ENCODE measurements at regions not wholly inside any gene's neighbourhood (a gene's known extent, or its start where the extent isn't known, plus 50 kb on each side); places are given as distances from the start of the nearest gene placed in this dataset.
A peak's percentile ranks its signal among the peaks of the same experiment; 100 is the strongest.
"Not testable (repeated sequence)": the region's sequence is repeated elsewhere in the genome, so short reads cannot be mapped to it uniquely, and the experiment has no call there.

DNA sequence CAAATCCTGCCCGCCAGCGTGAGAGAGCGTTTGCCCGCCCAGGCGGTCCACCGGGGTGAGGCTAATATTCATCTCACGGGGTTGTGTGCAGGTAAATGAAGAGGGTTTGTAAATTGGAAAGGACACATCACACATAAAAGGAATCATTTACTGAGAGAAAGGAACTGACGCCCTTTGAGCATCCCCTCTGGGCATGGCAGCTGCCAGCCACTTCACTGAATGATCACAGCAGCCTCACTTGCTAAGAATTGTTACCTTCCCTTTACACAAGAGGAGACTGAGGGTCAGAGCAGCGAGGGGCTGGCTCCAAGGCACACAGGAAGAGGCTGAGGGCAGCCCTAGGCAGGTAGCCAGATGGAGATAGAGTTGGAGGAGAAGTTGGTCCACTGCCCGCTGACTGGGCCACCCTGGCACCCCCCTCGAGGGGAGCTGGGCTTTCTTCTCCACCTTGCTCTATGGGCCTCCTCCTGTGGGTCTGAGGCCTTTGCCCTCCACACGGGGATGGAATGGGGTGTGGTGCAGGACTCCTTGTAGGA is 96.0 kb downstream of the FOXD2 start:
- H3K4me1 ChIP-seq (ENCODE audit: control insufficient read depth in 2 of 2, insufficient read depth in 2 of 2, low read length in 1 of 2): peaks cover 0 to 4% of the 10 kb centered on the region in 2 donors
- no peak overlapping the region for H3K27ac ChIP-seq (ENCODE audit: low read depth in 2 of 2, low read length in 1 of 2)
- no peaks in the 10 kb centered on the region for H3K27me3 ChIP-seq (ENCODE audit: control insufficient read depth in 1 of 2, insufficient read depth in 2 of 2, low read length in 2 of 2)
- H3K36me3 ChIP-seq (ENCODE audit: control insufficient read depth in 2 of 2, insufficient read depth in 2 of 2, low read length in 1 of 2): no peaks in the 10 kb centered on the region
- 38 to 41% methylated on average over 12 of the region's 12 CpGs for WGBS, 2 donors
- H3K4me3 ChIP-seq (ENCODE audit: low read depth in 1 of 2, low read length in 2 of 2): peak overlapping the region in 1 of 2 donors; percentile 36
- H3K9me3 ChIP-seq (ENCODE audit: control insufficient read depth in 2 of 2, insufficient read depth in 1 of 2, low read depth in 1 of 2, low read length in 1 of 2): no peaks in the 10 kb centered on the region

DNA sequence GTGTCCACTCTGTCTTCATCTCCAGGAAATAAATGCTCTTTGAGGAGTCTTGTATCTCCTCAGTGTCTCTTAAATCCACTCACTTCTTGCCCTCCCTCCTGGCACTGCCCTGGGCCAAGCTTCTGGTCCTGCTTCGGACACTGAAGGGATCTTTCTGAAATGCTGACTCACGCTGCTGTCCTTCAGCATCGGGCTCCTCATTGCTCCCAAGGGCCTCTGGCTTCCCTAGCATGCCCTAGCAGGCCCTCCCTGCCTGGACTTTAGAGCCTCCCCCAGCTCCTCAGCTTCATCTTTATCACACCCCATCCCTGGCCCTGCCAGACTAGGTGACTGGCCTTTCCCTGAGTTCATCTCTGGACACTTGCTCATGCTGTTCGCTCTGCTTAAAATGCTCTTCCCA is 96.6 kb downstream of the FOXD2 start:
- no peak overlapping the region for H3K27ac ChIP-seq (ENCODE audit: low read depth in 2 of 2, low read length in 1 of 2)
- H3K27me3 ChIP-seq (ENCODE audit: control insufficient read depth in 1 of 2, insufficient read depth in 2 of 2, low read length in 2 of 2): no peaks in the 10 kb centered on the region
- WGBS, 2 donors: 70 to 81% methylated on average over 4 of the region's 4 CpGs
- H3K4me1 ChIP-seq (ENCODE audit: control insufficient read depth in 2 of 2, insufficient read depth in 2 of 2, low read length in 1 of 2): peaks cover 0 to 4% of the 10 kb centered on the region in 2 donors
- no peaks in the 10 kb centered on the region for H3K9me3 ChIP-seq (ENCODE audit: control insufficient read depth in 2 of 2, insufficient read depth in 1 of 2, low read depth in 1 of 2, low read length in 1 of 2)
- no peak overlapping the region for H3K4me3 ChIP-seq (ENCODE audit: low read depth in 1 of 2, low read length in 2 of 2)
- H3K36me3 ChIP-seq (ENCODE audit: control insufficient read depth in 2 of 2, insufficient read depth in 2 of 2, low read length in 1 of 2): no peaks in the 10 kb centered on the region

DNA sequence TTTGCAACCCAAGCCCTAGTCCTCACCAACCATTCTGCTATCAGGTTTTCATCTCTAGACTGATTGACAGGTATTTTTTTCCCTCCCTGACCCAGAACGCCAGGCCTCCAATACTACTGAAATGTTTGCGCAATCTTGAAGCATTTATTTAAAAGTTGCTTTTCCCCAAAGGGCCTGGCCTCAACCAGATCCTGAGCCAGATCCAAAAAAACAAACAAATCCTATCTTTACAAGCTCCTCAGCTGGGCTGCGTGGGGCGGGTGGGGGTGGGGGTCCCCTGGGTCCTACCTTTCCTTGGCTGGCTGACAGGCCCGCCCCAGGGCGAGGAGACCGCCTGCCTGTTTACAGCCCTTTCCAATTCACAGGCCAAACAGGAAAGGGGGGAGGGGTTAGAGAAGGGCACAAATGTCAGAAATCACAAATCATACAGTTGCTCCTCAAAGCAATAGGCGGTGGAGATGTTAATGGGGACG is 98.8 kb downstream of the FOXD2 start:
- no peaks in the 10 kb centered on the region for H3K36me3 ChIP-seq (ENCODE audit: control insufficient read depth in 2 of 2, insufficient read depth in 2 of 2, low read length in 1 of 2)
- no peaks in the 10 kb centered on the region for H3K9me3 ChIP-seq (ENCODE audit: control insufficient read depth in 2 of 2, insufficient read depth in 1 of 2, low read depth in 1 of 2, low read length in 1 of 2)
- no peaks in the 10 kb centered on the region for H3K27me3 ChIP-seq (ENCODE audit: control insufficient read depth in 1 of 2, insufficient read depth in 2 of 2, low read length in 2 of 2)
- H3K4me1 ChIP-seq (ENCODE audit: control insufficient read depth in 2 of 2, insufficient read depth in 2 of 2, low read length in 1 of 2): peaks cover 0 to 4% of the 10 kb centered on the region in 2 donors
- H3K4me3 ChIP-seq (ENCODE audit: low read depth in 1 of 2, low read length in 2 of 2): no peak overlapping the region
- 49 to 54% methylated on average over 9 of the region's 9 CpGs for whole genome bisulfite sequencing, 2 donors
- H3K27ac ChIP-seq (ENCODE audit: low read depth in 2 of 2, low read length in 1 of 2): no peak overlapping the region

DNA sequence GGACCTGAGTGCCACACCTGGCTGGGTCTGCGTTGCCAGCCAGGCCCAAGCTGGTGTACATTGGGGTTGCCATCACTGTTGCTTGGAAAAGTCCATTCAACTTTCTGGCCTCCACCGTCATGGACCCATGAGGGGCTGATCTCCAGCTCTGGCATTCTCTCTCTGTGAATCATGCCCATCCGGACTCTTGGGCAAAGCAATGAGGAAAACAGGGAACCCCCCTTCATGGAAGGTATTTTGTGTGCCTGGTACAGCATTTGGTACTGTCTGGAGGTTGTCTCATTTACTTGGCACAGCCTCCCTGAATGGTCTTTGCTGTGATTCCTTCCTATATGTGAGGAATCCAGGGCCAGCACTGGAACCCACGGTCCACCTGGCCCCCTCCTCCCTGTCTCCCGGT is 99.4 kb downstream of the FOXD2 start:
- H3K36me3 ChIP-seq (ENCODE audit: control insufficient read depth in 2 of 2, insufficient read depth in 2 of 2, low read length in 1 of 2): no peaks in the 10 kb centered on the region
- H3K27me3 ChIP-seq (ENCODE audit: control insufficient read depth in 1 of 2, insufficient read depth in 2 of 2, low read length in 2 of 2): no peaks in the 10 kb centered on the region
- no peaks in the 10 kb centered on the region for H3K9me3 ChIP-seq (ENCODE audit: control insufficient read depth in 2 of 2, insufficient read depth in 1 of 2, low read depth in 1 of 2, low read length in 1 of 2)
- no peak overlapping the region for H3K4me3 ChIP-seq (ENCODE audit: low read depth in 1 of 2, low read length in 2 of 2)
- peaks cover 0 to 4% of the 10 kb centered on the region in 2 donors for H3K4me1 ChIP-seq (ENCODE audit: control insufficient read depth in 2 of 2, insufficient read depth in 2 of 2, low read length in 1 of 2)
- 82 to 89% methylated on average over 5 of the region's 5 CpGs for WGBS, 2 donors
- no peak overlapping the region for H3K27ac ChIP-seq (ENCODE audit: low read depth in 2 of 2, low read length in 1 of 2)

DNA sequence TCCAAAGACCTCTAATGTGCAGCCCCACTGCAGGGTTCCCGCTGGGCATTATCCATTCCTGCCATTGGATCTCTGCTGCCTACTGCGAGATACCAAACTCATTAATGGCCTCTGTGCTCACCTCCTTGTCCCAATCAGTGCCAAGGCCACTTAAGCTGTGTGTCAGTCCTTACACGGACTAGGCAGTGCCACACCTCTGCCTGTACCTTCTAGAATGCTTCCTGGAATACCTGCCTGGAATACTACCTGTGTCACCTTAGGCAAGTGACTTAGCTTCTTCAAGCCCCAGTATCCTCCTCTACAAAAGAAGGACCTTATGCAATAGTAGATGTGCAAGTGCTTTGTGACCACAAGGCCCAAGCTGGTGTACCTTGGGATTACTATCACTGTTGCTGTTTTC is 100.1 kb downstream of the FOXD2 start:
- 70 to 81% methylated on average over 3 of the region's 3 CpGs for WGBS, 2 donors
- no peaks in the 10 kb centered on the region for H3K27me3 ChIP-seq (ENCODE audit: control insufficient read depth in 1 of 2, insufficient read depth in 2 of 2, low read length in 2 of 2)
- H3K9me3 ChIP-seq (ENCODE audit: control insufficient read depth in 2 of 2, insufficient read depth in 1 of 2, low read depth in 1 of 2, low read length in 1 of 2): no peaks in the 10 kb centered on the region
- peaks cover 0 to 4% of the 10 kb centered on the region in 2 donors for H3K4me1 ChIP-seq (ENCODE audit: control insufficient read depth in 2 of 2, insufficient read depth in 2 of 2, low read length in 1 of 2)
- H3K4me3 ChIP-seq (ENCODE audit: low read depth in 1 of 2, low read length in 2 of 2): no peak overlapping the region
- no peak overlapping the region for H3K27ac ChIP-seq (ENCODE audit: low read depth in 2 of 2, low read length in 1 of 2)
- no peaks in the 10 kb centered on the region for H3K36me3 ChIP-seq (ENCODE audit: control insufficient read depth in 2 of 2, insufficient read depth in 2 of 2, low read length in 1 of 2)

DNA sequence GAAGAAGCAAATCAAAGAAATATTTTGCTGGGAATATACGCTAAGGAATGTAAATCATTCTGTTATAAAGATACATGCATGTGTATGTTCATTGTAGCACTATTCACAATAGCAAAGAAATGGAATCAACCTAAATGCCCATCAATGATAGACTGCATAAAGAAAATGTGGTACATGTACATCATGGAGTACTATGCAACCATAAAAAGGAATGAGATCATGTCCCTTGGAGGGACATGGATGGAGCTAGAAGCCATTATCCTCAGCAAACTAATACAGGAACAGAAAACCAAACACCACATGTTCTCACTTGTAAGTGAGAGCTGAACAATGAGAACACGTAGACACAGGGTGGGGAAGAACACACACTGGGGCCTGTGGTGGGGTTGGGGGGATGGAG is 100.7 kb downstream of the FOXD2 start:
- not testable (repeated sequence) for H3K27me3 ChIP-seq (ENCODE audit: control insufficient read depth in 1 of 2, insufficient read depth in 2 of 2, low read length in 2 of 2); H3K4me3 ChIP-seq (ENCODE audit: low read depth in 1 of 2, low read length in 2 of 2); H3K36me3 ChIP-seq (ENCODE audit: control insufficient read depth in 2 of 2, insufficient read depth in 2 of 2, low read length in 1 of 2); H3K4me1 ChIP-seq (ENCODE audit: control insufficient read depth in 2 of 2, insufficient read depth in 2 of 2, low read length in 1 of 2); H3K9me3 ChIP-seq (ENCODE audit: control insufficient read depth in 2 of 2, insufficient read depth in 1 of 2, low read depth in 1 of 2, low read length in 1 of 2); H3K27ac ChIP-seq (ENCODE audit: low read depth in 2 of 2, low read length in 1 of 2)
- WGBS, 2 donors: 77 to 85% methylated on average over 2 of the region's 2 CpGs

DNA sequence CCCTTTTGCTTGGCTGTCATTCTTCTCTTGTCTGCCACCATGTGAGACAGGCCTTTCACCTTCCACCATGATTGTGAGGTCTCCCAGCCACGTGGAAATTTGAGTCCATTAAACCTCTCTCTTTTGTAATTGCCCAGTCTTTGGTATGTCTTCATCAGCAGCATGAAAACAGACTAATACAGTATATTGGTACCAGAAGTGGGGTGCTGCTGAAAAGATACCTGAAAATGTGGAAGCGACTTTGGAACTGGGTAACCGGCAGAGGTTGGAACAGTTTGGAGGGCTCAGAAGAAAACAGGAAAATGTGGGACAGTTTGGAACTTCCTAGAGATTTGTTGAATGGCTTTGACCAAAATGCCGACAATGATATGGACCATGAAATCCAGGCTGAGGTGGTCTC is 103.9 kb downstream of the FOXD2 start:
- not testable (repeated sequence) for H3K36me3 ChIP-seq (ENCODE audit: control insufficient read depth in 2 of 2, insufficient read depth in 2 of 2, low read length in 1 of 2); H3K4me1 ChIP-seq (ENCODE audit: control insufficient read depth in 2 of 2, insufficient read depth in 2 of 2, low read length in 1 of 2); H3K4me3 ChIP-seq (ENCODE audit: low read depth in 1 of 2, low read length in 2 of 2); H3K27ac ChIP-seq (ENCODE audit: low read depth in 2 of 2, low read length in 1 of 2); H3K9me3 ChIP-seq (ENCODE audit: control insufficient read depth in 2 of 2, insufficient read depth in 1 of 2, low read depth in 1 of 2, low read length in 1 of 2); H3K27me3 ChIP-seq (ENCODE audit: control insufficient read depth in 1 of 2, insufficient read depth in 2 of 2, low read length in 2 of 2)
- WGBS, 2 donors: 89 to 91% methylated on average over 4 of the region's 4 CpGs

DNA sequence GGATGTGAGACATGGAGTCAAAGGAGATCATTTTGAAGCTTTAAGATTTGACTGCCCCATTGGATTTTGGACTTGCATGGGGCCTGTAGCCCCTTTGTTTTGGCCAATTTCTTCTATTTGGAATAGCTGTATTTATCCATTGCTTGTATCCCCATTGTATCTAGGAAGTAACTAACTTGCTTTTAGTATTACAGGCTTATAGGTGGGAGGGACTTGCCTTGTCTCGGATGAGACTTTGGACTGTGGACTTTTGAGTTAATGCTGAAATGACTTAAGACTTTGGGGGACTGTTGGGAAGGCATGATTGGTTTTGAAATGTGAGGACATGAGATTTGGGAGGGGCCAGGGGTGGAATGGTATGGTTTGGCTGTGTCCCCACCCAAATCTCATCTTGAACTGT is 105.2 kb downstream of the FOXD2 start:
- H3K9me3 ChIP-seq (ENCODE audit: control insufficient read depth in 2 of 2, insufficient read depth in 1 of 2, low read depth in 1 of 2, low read length in 1 of 2); H3K4me3 ChIP-seq (ENCODE audit: low read depth in 1 of 2, low read length in 2 of 2); H3K27ac ChIP-seq (ENCODE audit: low read depth in 2 of 2, low read length in 1 of 2); H3K27me3 ChIP-seq (ENCODE audit: control insufficient read depth in 1 of 2, insufficient read depth in 2 of 2, low read length in 2 of 2); H3K36me3 ChIP-seq (ENCODE audit: control insufficient read depth in 2 of 2, insufficient read depth in 2 of 2, low read length in 1 of 2); H3K4me1 ChIP-seq (ENCODE audit: control insufficient read depth in 2 of 2, insufficient read depth in 2 of 2, low read length in 1 of 2): not testable (repeated sequence)
- 81 to 89% methylated on average over 1 of the region's 1 CpG for WGBS, 2 donors

DNA sequence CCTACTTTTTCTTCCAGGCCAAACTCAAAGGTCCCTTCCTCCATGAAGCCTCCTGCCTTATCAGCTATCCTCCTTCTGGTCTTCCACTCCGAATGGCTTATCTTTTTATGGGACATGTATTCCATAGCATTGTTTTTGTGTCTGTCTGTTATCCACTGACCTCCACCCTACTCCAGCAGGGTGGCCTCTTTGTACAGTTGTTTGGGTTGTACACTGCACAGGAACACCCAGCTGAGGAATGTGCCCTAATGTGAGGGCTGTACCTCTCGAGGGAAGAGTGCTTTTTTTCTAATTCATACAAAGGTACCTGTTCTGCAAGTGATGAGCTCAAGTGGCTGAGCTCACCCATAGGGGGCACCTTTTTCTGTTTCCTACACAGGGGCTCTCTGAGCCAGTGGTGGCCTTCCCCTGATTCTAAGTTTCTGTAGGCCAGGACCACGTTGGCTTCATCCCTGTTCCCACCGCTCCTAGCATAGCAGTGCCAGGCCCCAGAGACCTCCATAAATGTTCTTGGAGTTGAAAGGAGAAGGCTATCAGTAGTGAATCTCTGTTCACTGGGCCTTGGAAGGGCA is 108.2 kb downstream of the FOXD2 start:
- H3K4me3 ChIP-seq (ENCODE audit: low read depth in 1 of 2, low read length in 2 of 2): no peak overlapping the region
- WGBS, 2 donors: 85 to 86% methylated on average over 4 of the region's 4 CpGs
- no peaks in the 10 kb centered on the region for H3K36me3 ChIP-seq (ENCODE audit: control insufficient read depth in 2 of 2, insufficient read depth in 2 of 2, low read length in 1 of 2)
- no peaks in the 10 kb centered on the region for H3K27me3 ChIP-seq (ENCODE audit: control insufficient read depth in 1 of 2, insufficient read depth in 2 of 2, low read length in 2 of 2)
- H3K9me3 ChIP-seq (ENCODE audit: control insufficient read depth in 2 of 2, insufficient read depth in 1 of 2, low read depth in 1 of 2, low read length in 1 of 2): no peaks in the 10 kb centered on the region
- no peaks in the 10 kb centered on the region for H3K4me1 ChIP-seq (ENCODE audit: control insufficient read depth in 2 of 2, insufficient read depth in 2 of 2, low read length in 1 of 2)
- no peak overlapping the region for H3K27ac ChIP-seq (ENCODE audit: low read depth in 2 of 2, low read length in 1 of 2)

DNA sequence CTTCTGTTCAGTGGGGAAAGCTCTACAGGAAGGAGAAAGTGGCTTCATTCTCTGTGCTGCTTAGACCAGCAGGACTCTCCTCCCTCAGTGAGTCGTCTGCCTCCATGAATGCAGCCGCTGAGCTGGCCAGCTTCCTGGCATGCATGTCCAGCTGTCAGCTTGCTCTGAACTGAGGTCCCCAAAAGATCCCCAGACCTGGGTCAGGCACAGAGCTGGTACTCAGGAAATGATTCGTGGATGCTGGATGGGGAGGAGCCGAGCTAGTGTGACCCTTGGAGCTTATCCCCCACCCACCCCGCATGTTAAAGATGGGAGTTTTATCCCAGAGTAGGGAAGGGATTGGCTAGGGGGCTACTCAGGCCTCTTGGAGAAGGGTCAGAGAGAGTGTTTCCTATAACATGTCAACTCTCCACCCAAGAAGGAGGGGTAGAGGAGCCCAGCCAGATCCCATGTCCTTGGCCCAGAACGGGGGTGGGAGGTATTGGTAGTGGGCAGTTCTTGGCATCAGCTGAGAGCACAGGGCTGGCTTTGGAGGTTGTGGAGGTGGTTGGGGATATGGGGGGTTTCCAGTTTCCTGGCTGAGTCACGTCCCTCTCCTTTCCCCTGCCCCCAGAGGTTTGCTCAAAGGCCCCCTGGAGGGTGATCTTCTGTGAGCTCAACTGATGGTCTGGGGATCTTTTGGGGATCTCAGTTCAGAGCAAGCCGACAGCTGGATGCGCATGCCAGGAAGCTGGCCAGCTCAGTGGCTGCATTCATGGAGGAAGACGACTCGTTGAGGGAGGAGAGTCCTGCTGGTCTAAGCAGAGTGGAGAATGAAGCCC is 110.1 kb downstream of the FOXD2 start:
- no peaks in the 10 kb centered on the region for H3K4me1 ChIP-seq (ENCODE audit: control insufficient read depth in 2 of 2, insufficient read depth in 2 of 2, low read length in 1 of 2)
- no peak overlapping the region for H3K27ac ChIP-seq (ENCODE audit: low read depth in 2 of 2, low read length in 1 of 2)
- no peaks in the 10 kb centered on the region for H3K27me3 ChIP-seq (ENCODE audit: control insufficient read depth in 1 of 2, insufficient read depth in 2 of 2, low read length in 2 of 2)
- H3K9me3 ChIP-seq (ENCODE audit: control insufficient read depth in 2 of 2, insufficient read depth in 1 of 2, low read depth in 1 of 2, low read length in 1 of 2): no peaks in the 10 kb centered on the region
- H3K4me3 ChIP-seq (ENCODE audit: low read depth in 1 of 2, low read length in 2 of 2): no peak overlapping the region
- H3K36me3 ChIP-seq (ENCODE audit: control insufficient read depth in 2 of 2, insufficient read depth in 2 of 2, low read length in 1 of 2): no peaks in the 10 kb centered on the region
- 62 to 67% methylated on average over 11 of the region's 11 CpGs for WGBS, 2 donors
